Transverse colon (tissue), 4 donors: ENCODE measurements at regions not wholly inside any gene's neighbourhood (a gene's known extent, or its start where the extent isn't known, plus 50 kb on each side); places are given as distances from the start of the nearest gene placed in this dataset.

Experiments used
- DNase-seq: peaks from one replicate; pipeline ENCODE4 v3.0.0-alpha.2; 2019
- H3K27ac ChIP-seq, 4 donors: fragments of 200-600 bp; sonication (generic); 2 replicates each; pipeline ENCODE4 v1.5.1; 2016 to 2018; ENCODE audit warnings: inconsistent platforms in 4 of 4
- H3K27me3 ChIP-seq: fragments of 200-600 bp; sonication (generic); 2 replicates; pipeline ENCODE4 v1.5.1; 2017; ENCODE audit warnings: inconsistent platforms
- H3K36me3 ChIP-seq, 4 donors: fragments of 200-600 bp; sonication (generic); 2 replicates each; pipeline ENCODE4 v1.5.1; 2017 to 2019; ENCODE audit warnings: inconsistent platforms in 4 of 4
- H3K4me1 ChIP-seq, 4 donors: fragments of 200-600 bp; sonication (generic); 2 replicates each; pipeline ENCODE4 v1.5.1; 2017 to 2020; ENCODE audit warnings: inconsistent platforms in 4 of 4
- H3K4me3 ChIP-seq, 4 donors: fragments of 200-600 bp; sonication (generic); 1 replicate in 1 of 4; 2 replicates in 3 of 4; pipeline versions ENCODE4 v1.5.1 to v1.6.1; 2017 to 2019; ENCODE audit warnings: inconsistent platforms in 4 of 4
- H3K9me3 ChIP-seq, 2 donors: fragments of 200-600 bp; sonication (generic); 2 replicates each; pipeline ENCODE4 v1.5.1; 2017 to 2019; ENCODE audit warnings: inconsistent platforms in 2 of 2
- EP300 ChIP-seq: sonication (generic); formaldehyde crosslinking; IDR thresholded peaks from one replicate; pipeline ENCODE4 v1.6.1; 2017; ENCODE audit warnings: antibody characterized with exemption, low read depth
- POLR2A ChIP-seq: fragments of 450-650 bp; IDR thresholded peaks from one replicate; pipeline ENCODE4 v1.6.1; 2016; ENCODE audit warnings: antibody characterized with exemption, mild to moderate bottlenecking, moderate library complexity
- POLR2AphosphoS5 ChIP-seq, 3 donors: sonication (generic); formaldehyde crosslinking; IDR thresholded peaks; one replicate each; pipeline ENCODE4 v1.6.1; 2016; ENCODE audit warnings: antibody characterized with exemption in 3 of 3
- WGBS, 2 donors: methylation state at CpG; one replicate each; pipeline ENCODE4 v1.1.5; 2018; ENCODE audit warnings: low coverage in 1 of 2; 5-methylcytosine and 5-hydroxymethylcytosine counted together
- in situ Hi-C, 4 donors: fragments of 200-750 bp; cut with MboI; loops; one replicate each; pipeline versions ENCODE4 v1.15.0 to v1.15.1; 2017; ENCODE audit warnings: low sequenced_read_pairs in 3 of 4, low pct_ligation_motif_present in 1 of 4, low pct_unique_long_range_greater_than_20kb in 1 of 4
- intact Hi-C: fragments of 100-400 bp; cut with DNase I; formaldehyde crosslinking; loops from one replicate; pipeline ENCODE4 v1.15.1; 2023; ENCODE audit warnings: low total_unique reads
- TF ChIP-seq, protein P1 (sequence below), 5 experiments: fragments of 200-600 bp in 3 of 5; fragments of 450-650 bp in 2 of 5; sonication (generic) in 3 of 5; IDR thresholded peaks; 1 replicate in 2 of 5; 2 replicates in 3 of 5; pipeline ENCODE4 v1.5.1; 2016 to 2017; ENCODE audit warnings: antibody characterized with exemption in 5 of 5, inconsistent platforms in 3 of 5, mild to moderate bottlenecking in 2 of 5, moderate library complexity in 1 of 5

DNA sequence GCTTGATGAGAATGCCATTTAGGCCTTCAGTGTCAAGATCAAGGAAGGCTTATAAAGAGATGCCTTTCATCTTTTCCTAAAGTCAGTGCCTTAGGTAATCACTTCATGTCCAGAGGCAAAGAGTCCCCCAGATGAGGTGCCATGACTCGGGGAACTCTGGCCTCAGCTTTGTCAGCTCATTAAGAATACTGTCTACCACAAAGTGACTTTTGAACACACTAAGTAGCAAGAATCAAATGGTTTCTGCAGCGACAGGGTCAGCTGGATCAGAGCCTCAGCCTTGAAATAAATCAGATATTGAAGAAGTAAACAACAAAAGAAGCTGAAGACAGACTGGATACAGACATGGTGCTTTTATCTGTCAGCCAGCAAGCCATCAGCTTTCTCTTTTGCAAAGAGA lies 120.1 kb upstream of the SLC39A10 start:
- in situ Hi-C loops, result no loop called here
- WGBS, 2 donors, result 78 to 100% methylated on average over 1 to 2 of the region's 2 CpGs
- DNase-seq, result no peak
- TF ChIP-seq, protein P1, sequence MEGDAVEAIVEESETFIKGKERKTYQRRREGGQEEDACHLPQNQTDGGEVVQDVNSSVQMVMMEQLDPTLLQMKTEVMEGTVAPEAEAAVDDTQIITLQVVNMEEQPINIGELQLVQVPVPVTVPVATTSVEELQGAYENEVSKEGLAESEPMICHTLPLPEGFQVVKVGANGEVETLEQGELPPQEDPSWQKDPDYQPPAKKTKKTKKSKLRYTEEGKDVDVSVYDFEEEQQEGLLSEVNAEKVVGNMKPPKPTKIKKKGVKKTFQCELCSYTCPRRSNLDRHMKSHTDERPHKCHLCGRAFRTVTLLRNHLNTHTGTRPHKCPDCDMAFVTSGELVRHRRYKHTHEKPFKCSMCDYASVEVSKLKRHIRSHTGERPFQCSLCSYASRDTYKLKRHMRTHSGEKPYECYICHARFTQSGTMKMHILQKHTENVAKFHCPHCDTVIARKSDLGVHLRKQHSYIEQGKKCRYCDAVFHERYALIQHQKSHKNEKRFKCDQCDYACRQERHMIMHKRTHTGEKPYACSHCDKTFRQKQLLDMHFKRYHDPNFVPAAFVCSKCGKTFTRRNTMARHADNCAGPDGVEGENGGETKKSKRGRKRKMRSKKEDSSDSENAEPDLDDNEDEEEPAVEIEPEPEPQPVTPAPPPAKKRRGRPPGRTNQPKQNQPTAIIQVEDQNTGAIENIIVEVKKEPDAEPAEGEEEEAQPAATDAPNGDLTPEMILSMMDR (IDR thresholded peaks at IDR 0.05), result no peak
- H3K36me3 ChIP-seq, result no peaks in the 10 kb centered on the region
- H3K4me3 ChIP-seq, result no peak overlapping the region
- no peak overlapping the region for H3K27ac ChIP-seq
- no peaks in the 10 kb centered on the region for H3K9me3 ChIP-seq
- peaks cover 0 to 19% (median 0%) of the 10 kb centered on the region in 4 donors for H3K4me1 ChIP-seq
- no peaks in the 10 kb centered on the region for H3K27me3 ChIP-seq
- intact Hi-C loops, result no loop called here

DNA sequence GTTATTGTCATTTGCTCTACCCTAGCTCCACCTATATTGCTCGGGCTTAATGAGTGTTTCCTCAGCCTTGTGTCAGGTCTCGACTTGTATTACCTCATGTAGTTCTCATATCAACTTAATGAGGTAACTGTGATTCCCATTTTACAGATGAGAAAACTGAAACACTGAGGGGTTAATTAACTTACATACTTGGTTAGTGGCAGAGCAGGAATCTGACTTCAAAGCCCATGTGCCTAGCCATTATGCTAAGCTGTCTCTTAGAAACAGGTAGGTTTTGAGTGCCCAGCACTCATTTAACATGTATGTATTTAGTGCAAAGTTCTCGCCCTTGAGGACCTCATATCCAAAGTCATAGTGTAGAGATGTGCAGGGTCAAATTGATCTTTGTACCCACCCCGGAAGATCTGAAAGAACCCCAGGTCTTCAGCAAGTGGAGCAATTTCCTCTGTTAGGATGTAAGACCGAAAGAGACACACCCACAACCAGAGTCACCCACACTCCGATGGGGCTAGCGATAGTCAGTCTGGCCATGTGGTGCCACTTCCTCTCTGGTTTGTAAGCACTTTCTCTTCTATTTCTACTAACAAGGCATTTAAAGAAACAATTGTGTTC lies 121.0 kb upstream of the SLC39A10 start:
- H3K27ac ChIP-seq, result peak overlapping the region in 2 of 4 donors; percentile 23 to 24

DNA sequence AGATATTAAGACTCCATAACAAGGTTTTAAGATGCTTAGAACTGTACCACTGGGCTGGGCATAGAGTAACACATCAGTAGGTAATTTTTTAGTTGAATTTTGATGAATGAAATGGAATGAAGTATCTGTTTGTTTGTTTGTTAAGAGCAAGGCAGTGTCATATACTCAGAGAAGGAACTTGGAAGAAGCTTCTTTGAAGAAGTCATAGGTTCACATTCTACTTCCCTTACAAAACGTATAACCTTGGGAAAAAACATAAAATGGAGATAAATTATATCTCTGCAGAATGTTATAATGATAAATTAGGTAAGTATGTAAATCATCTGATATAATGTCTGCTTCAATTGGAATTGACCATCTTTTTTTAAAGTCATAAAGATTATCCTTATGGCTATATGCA lies 122.1 kb upstream of the SLC39A10 start:
- Histone ChIP-seq H3K9me3 (no peaks in the 10 kb centered on the region), H3K4me3 (no peak overlapping the region), H3K27me3 (no peaks in the 10 kb centered on the region), H3K36me3 (no peaks in the 10 kb centered on the region), H3K4me1 (peaks cover 0 to 22% (median 0%) of the 10 kb centered on the region in 4 donors), H3K27ac (no peak overlapping the region)
- TF ChIP-seq POLR2AphosphoS5 (IDR thresholded peaks at IDR 0.05), result no peak
- no peak for TF ChIP-seq EP300
- TF ChIP-seq POLR2A, result no peak
- TF ChIP-seq, protein P1 (IDR thresholded peaks at IDR 0.05), result no peak
- intact Hi-C loops, result no loop called here
- no peak for DNase-seq
- whole genome bisulfite sequencing, 2 donors, result 62 to 70% methylated on average over 1 of the region's 1 CpG
- in situ Hi-C loops, result no loop called here

More for the DNA sequence above, 121.0 kb upstream of the SLC39A10 start:
- Histone ChIP-seq H3K9me3 (no peaks in the 10 kb centered on the region), H3K4me1 (peaks cover 0 to 22% (median 0%) of the 10 kb centered on the region in 4 donors), H3K27me3 (no peaks in the 10 kb centered on the region), H3K4me3 (no peak overlapping the region), H3K36me3 (no peaks in the 10 kb centered on the region)
- WGBS, 2 donors, result 61 to 90% methylated on average over 3 to 7 of the region's 7 CpGs
- intact Hi-C loops, result no loop called here
- in situ Hi-C loops, result no loop called here
- DNase-seq, result peak; percentile 63
- no peak for TF ChIP-seq EP300
- no peak for TF ChIP-seq POLR2AphosphoS5 (IDR thresholded peaks at IDR 0.05)
- no peak for TF ChIP-seq POLR2A
- TF ChIP-seq, protein P1 (IDR thresholded peaks at IDR 0.05), result no peak

DNA sequence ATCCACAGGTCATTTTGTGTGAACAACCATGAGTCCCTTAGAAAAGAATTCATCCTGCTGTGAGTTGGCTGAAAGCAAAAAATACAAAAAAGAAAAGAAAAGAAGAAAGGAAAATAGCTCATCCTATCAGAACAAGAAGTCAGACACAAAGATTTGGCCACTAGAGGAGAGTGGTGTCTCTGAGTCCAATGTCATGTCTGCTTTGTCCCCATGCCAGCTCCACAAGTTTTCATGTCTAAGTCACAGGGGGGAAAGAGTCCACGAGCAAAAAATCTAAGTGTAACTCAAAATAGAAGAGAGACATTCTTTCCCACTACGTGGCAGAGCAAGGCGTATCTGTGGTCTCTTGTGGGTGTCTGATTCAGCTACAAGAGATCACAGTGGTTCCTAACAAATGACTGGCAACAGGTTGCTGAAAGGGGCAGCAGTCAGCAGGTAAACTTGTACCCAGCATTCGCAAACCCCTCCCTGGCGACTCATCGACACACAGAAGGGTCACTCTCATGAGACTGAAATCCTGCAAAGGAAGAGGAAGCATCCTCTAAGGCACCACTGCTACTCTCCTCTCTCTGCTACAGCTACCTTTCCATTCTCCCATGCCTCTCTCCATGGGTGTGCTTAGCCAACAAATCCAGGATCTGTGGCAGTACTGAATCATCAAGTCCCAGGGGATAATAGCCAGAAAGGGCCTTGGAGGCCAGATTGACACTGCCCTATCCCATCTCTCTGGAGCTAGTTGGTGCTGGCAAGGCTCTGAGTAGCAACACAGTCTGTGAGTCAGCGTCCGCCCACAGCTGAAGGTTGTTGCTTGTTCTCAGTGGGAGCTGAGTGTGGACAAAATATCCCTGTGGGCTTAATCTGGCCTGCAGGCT lies 123.0 kb upstream of the SLC39A10 start:
- no peak overlapping the region for H3K4me3 ChIP-seq
- TF ChIP-seq POLR2A, result no peak
- TF ChIP-seq, protein P1 (IDR thresholded peaks at IDR 0.05), result no peak
- no peak for TF ChIP-seq POLR2AphosphoS5 (IDR thresholded peaks at IDR 0.05)
- no peak for TF ChIP-seq EP300
- peak; percentile 19 for DNase-seq
- in situ Hi-C loops (no loop called here), intact Hi-C loops (no loop called here)
- no peaks in the 10 kb centered on the region for H3K9me3 ChIP-seq
- H3K36me3 ChIP-seq, result no peaks in the 10 kb centered on the region
- WGBS, 2 donors, result 62% methylated on average over 2 to 8 of the region's 8 CpGs
- H3K27ac ChIP-seq, result peak overlapping the region in 3 of 4 donors; percentile 5 to 9 (median 7)
- peaks cover 0 to 22% (median 0%) of the 10 kb centered on the region in 4 donors for H3K4me1 ChIP-seq
- H3K27me3 ChIP-seq, result no peaks in the 10 kb centered on the region
